Activated CD4-positive, alpha-beta T cell treated with anti-CD3 and anti-CD28 coated beads, Interleukin-2, amount 50 U/mL, for 16 hours (primary cell): ENCODE measurements at regions not wholly inside any gene's neighbourhood (a gene's known extent, or its start where the extent isn't known, plus 50 kb on each side); places are given as distances from the start of the nearest gene placed in this dataset.
"Not testable (repeated sequence)": the region's sequence is repeated elsewhere in the genome, so short reads cannot be mapped to it uniquely, and the experiment has no call there.

Experiments
- DNase-seq: peaks from one replicate; pipeline ENCODE4 v3.0.0-alpha.2; 2020

DNA sequence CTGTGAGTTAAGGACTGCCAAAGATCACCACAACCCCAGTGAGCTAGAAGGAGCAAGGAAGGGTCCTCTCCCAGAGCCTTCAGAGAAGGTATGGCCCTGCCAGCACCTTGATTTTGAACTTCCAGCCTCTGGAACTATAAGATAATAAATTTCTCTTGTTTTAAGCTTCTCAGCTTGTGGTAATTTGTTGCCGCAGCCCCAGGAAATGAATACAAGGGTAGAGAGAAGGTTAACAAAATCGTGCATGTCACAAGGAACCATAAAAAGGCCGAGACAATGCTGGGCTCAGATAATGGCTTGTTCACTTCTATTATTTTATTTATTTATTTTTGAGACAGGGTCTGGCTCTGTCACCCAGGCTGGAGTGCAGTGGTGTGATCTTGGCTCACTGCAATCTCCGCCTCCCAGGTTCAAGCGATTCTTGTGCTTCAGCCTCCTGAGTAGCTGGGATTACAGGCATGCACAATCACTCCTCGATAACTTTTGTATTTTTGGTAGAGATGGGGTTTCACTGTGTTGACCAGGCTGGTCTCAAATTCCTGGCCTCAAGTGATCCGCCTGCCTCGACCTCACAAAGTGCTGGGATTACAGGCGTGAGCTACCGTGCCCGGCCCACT, 71.5 kb downstream of the WSB1 start:
- DNase-seq, result not testable (repeated sequence)

DNA sequence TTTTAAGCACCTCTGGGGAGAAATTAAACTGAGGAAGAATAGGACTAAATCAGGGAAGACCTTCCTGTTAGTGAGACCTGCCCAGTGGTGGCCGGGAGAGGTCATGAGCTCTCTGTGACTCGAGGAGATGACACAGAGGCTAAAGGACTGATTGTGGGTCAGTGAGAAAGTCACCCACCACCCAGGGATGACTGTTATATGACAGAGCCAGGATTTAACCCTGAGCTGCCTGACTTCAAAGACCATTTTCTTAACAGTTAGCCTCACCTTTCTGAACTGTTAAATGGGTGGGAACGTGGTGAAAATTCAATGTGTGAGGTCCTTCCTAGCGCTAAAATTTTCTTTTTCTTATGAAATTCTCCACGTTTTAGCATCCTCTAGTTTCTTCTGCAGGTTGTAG, 72.5 kb downstream of the WSB1 start:
- no peak for DNase-seq

DNA sequence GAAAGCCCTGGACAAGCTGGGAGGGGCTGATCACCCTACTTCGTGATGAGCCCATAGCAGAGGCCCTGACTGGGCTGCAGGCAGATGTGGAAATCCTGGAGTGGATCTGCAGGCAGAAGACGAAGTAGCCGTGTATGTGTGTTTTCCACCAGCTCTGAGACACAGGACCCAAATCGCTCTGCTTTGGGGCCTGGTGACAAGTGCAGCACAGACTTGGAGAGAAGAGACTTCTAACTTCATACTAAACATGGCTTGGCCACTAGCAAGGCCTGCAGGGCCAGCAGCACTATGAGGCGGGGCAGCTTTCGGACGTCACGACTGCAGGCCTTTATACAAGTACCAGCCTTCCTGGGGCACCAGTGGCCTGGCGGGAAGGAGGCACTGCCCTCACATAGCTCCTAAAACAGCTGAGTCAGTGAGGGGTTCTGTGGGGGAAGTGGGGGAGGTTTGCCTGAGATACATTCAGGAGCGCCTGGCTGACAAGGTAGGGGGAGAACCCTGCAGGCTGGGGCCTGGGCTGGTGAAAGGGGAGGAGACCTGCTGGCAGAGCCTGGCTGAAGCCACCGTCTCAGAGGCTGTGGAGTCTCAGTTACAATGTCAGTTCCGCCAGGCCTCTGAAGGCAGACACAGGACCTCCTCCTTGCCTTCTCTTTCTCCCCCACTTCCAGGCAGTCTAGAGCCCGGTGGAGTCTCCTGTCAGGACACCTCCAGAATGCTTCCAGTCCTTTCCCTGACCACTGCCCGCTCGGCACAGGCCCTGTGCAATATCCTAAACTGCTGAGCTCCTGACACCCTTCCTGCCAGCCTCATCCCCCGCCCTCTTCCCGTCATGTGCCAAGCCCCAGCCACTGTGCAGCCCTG, 73.4 kb downstream of the WSB1 start:
- no peak for DNase-seq

DNA sequence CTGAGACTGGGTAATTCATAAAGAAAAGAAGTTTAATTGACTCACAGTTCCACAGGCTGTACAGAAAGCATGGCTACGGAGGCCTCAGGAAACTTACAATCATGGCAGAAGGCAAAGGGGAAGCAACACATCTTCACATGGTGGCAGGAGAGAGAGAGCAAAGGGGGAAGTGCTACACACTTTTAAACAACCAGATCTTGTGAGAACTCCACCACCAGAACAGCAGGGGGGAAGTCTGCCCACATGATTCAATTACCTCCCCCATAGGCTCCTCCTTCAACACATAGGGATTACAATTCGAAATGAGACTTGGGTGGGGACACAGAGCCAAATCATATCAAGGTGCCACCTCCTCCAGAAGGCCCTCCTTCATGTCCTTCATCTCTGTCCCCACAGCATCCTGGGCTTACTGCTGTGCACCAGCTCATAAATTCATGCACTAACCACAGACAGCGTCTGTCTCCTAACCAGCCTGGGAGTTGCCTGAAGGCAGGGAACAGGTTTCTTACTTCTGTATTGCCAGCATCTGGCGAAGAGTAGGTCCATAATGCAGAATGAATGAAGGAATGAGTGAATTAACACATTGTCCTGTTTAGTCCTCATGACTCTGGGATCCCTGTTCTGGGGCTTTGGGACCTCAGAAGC, 74.4 kb downstream of the WSB1 start:
- no peak for DNase-seq

DNA sequence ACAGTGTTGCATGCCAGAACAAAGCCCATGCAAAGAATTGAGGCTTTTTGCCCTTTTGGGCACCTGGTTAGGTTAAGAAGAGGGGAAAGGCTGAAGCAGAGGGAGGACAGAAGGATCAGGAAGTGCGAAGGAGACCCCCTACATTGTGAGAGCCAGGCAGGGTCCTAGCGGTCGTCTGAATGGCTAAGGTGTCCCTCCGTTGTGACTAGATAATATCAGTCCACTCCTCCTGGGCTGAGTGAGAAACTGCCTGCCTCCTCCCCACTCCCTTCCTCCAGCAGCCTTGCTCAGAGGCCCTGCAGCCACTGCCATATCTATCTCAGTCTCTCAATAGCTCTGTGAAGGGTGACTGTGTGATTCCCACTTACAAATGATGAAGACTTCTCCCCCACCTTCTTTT, 75.1 kb downstream of the WSB1 start:
- DNase-seq, result no peak

DNA sequence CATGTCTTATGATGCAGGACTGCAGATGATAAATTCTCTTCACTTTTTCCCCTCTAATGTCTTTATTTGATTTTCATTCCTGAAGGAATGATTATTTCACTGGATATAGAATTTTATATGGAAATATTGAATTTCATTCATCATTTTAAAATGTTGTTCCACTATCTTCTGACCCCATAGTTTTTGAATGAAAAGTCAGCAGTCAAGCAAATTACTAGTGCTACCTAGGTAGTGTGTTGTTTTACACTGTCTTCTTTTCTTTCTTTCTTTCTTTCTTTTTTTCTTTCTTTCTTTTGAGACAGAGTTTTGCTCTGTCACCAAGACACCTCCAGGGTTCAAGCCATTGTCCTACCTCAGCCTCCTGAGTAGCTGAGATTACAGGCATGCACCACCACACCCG, 76.9 kb downstream of the WSB1 start:
- no peak for DNase-seq

DNA sequence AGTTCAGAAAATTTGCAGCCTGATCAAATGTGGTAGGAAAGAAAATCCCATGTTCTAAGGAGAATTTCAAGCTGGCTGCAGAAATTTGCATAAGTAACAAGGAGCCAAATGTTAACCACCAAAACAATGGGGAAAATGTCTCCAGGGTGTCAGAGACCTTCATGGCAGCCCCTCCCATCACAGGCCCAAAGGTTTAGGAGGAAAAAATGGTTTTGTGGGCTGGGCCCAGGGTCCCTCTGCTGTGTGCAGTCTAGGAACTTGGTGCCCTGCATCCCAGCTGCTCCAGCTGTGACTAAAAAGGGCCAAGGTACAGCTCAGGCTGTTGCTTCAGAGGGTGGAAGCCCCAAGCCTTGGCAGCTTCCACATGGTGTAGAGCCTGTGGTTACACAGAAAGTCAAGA, 79.8 kb downstream of the WSB1 start:
- not testable (repeated sequence) for DNase-seq

DNA sequence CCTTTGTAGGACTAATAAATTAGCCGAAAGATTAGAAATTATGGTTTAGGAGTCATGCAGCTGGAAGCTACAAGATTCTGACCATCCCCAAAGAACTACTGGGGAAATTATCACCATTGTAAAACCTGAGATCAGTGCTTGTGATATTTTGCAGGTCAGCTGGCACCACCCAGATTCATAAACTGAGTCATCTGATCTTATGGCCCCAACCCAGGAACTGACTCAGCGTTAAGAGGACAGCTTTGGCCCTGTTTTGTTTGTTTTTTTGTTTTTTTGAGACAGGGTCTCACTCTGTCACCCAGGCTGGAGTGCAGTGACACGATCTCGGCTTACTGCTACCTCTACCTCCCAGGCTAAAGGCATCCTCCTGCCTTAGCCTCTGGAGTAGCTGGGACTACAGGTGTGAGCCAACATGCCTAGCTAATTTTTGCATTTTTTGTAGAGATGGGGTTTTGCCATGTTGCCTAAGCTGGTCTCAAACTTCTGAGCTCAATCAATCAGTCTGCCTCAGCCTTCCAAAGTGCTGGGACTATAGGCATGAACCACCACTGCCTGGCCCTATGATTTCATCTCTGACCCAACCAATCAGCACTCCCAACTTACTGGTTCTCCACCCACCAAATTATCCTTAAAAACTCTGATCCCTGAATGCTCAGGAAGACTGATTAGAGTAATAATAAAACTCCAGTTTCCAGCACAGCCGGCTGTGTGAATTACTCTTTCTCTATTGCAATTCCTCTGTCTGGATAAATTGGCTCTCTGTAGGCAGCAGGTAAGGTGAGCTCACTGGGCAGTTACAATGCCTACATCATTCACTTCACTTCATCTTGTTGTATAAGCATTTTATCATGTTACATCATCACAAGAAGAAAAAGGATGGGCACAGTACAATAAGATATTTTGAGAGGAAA, 79.4 kb upstream of the KSR1 start:
- no peak for DNase-seq

DNA sequence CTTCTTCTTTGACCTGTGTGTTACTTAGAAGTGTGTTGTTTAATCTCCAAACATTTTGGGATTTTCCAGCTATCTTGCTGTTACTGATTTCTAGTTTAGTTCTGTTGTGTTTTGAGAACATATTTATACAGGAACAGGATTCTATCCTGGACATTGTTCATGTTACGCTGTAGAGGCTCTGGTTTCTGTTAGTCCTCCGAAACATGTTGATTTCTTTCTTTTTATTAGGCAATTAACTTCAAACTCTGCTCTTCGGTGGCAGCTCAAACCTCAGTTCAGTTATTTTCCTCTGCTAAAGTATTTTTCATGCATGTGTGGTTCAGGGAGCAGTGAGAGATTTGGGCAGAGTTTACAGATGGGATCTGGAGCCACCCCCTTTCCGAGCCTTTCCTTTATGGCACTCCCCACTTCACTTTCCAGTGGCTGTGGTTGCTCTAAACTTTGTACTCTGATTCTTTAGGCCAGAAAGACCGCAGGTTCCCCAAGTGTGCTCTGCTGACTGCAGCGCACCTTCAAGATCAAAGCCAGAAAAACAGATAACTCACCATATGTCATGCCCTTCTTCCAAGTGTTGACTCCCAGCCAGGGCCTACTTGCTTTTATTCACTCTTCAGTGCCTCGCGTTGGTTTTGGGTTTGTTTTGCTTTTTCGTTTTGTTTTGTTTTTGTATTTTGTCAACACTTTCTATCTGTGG, 77.6 kb upstream of the KSR1 start:
- no peak for DNase-seq

DNA sequence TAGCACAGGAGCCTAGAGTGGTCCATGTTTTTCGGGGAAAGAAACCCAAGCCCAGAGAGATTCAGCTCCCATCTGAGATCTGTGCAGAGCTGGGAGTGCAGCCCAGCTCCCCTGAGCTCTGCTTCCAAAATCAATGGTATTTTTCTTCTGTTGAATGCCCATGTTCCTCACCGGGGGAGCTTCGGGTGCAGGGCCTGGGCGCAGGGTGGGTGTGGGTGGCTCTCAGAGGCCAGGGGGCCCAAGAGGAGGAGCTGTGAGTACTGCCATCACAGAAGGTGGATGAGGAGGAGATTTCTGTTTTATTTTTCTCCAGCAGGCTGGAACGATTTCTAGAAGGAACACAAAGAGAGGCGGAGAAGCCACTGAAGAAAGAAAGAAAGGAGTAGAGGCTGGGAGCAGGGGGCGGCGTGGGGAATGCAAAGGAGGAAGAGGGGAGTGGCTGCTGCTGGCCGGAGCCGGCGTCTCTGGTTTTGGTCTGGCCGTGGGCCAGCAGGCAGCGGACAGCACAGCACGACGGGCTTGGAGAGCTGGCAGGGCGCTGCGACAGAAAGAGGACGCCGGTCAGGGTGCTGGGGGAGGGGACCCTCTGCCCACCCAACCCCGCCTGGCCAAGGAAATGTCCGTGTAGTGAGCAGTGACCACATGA, 76.2 kb upstream of the KSR1 start:
- DNase-seq, result no peak

DNA sequence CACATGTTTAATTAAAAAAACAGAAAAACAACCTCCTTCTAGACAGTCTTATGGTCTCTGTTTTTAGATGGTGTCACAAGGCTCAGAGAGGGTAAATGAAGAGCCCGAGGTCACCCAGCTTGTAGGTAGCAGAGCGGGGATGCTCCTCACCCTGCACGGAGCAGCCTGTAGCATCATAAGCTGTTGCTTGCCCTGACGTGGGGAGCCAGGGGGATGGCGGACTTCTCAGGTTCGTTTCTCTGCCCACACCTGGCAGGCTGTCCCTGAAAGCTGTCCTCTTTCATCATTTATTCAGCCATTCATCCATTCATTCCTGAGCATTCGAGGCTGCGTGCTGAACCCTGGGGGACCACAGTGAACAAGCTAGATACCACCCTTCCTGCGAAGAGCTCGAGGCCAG, 75.7 kb upstream of the KSR1 start:
- no peak for DNase-seq

DNA sequence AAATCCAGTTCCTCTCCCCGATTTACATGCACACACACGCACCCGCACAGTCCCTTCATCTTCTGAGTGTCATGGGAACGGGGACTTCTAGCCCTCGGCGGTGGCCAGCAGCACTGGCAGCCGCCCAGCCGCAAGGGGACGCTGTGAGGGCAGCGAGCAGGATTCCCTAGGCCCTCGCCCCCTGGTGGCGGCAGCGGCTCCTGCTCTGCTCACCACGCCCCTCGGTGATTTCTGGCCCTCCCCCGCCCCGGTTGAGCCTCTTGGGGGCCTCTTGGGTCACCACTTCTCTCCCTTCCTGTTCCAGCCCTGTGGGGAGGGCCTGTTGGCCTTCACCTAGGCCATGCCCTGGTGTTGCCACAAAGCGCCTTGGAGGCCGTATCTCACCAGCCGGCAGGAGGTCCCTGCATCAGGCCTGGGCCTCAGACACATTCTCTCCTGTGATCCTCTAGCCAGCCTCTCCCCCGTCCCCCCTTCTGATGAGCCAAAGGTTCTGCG, 75.2 kb upstream of the KSR1 start:
- DNase-seq, result peak; percentile 79

DNA sequence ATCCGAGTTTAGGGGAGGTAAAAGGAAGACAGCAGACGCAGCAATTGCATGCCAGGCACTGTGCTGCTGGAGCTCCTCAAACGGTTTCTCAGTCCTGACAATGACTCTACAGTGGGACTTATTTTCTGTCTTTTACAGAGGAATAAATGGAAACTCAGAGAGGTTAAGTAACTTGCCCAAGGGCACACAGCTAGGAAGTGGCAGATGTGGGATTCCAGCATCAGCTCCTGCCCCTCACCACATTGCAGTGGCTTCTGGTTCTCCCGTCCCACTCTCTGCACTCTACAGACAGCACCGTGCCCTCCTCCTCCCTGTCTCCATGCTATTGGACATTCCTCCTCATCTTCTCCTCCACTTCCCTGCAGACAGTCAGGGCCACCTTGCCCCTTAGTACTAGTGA, 74.2 kb upstream of the KSR1 start:
- DNase-seq, result no peak

DNA sequence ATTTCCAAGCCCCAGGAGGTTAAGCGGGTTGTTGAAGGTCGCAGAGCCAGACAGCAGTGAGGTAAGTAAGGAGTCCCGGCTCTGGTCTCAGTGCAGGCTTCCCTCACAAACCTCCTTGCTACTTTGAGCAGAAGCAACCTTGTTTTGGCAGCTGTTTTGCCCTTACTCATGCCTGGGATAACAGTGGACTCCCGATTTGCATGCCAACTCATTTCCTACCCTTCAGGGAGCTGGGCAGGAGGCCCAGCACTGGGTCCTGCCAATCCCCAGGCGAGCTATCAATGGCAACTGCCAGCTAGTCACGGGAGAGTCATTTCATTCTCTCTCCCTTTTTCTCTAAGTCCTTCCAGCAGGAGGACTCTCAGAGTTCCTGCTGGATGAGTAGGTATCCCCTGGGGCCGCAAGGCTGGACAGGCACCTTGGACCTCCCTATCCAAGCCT, 72.0 kb upstream of the KSR1 start:
- DNase-seq, result no peak

DNA sequence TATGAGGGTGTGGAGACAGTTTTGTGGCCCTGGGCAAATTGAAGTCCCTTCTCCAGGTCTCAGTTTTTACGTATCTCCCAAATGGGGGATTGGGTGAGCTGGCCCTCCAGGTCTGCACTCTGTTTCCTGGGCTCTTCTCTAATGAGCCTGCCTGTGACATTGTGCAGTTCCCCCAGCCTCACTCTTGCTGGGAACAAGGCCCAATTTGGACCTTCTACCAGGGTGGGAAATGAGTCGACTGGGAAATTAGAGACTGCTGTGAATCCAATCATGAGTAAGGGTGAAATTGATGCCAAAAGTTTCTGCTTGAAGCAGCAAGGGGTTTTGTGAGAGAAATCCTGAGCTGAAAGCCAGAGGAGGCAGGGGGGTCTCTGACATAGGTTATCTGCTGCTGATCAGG, 71.5 kb upstream of the KSR1 start:
- DNase-seq, result no peak

DNA sequence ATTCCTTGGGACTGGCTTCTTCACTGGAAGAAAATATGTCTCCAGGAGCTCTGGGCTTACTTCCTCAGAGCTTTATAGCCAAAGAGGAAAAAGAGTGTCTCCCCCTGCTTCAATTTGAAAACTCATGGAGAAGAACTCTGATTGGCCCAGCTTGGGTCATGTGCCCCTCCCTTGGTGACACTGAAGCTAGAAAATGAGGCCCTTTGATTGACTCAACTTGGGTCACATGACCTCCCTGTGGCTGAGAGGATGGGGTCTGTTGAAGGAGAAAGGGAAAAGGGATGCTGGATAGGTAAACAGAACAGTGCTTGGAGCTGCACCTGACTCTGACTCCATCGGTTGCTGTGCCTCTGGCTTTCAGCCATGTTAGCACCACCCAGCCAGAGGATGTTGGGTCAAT, 70.6 kb upstream of the KSR1 start:
- DNase-seq, result no peak

DNA sequence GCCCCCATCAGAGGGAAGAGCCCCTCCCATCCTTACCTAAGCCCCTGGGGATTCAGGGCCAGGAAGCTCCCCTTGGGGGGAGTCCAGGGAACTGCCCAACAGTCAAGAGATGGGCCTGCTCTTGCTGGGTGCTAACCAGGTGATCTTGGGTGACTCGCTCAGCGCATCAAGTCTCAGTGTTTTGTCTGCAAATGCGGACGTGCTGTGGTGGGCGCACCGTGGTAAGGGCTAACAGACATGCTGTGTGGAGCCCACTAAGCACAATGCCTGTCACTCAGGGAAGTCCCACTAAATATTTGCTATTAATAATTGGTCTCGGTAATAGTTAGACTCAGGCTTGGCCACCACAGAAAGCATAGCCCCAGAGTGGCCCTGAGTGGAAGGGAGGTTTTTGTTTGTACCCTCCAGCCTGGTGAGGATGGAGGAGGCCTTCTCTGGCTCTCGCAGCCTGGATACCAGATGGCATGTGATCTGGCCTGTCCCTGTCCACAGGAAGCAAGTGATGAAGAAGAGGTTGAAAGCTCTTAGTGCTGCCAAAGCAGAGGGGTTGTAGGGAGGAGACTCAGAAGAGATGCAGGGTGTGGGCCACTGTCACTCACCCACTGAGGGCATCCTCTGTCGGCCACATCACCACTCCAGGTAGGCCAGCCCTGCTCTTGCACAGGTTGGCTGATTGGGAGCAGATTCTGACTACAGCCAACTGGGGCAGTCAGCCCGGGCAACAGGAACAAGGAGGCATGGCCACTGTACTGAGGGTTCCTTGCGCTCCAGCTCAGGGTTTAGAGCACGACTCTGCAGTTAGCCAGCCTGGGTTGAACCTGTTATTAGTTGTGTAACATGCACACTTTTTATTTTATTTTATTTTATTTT, 69.8 kb upstream of the KSR1 start:
- DNase-seq, result no peak

DNA sequence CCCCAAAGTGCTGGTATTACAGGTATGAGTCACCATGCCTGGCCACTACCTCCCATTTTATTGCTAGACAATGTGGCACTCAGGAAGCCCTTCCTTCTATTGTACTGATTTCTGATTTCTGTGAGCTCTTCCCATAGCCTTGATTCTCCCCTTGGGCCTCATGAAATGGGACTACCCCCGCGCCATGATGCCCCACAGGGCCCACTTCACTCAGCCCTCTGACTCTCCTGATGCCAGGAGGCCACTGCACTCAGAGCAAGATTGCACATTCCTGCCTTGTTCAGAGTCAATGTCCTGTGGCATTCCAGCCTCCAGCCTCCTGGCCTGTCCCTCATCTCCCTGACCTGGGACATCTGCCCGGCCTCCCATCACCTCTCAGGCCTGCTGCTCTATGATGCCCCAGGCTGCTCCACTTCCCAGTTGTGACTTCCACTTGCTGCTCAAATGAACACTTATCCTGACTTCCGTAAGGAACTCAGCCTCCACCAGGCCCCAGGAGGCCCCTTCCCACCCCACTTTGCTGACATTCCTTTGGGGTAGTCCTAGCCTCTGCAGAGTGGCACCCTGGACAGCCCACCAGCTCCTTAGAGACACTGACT, 66.6 kb upstream of the KSR1 start:
- DNase-seq, result no peak

DNA sequence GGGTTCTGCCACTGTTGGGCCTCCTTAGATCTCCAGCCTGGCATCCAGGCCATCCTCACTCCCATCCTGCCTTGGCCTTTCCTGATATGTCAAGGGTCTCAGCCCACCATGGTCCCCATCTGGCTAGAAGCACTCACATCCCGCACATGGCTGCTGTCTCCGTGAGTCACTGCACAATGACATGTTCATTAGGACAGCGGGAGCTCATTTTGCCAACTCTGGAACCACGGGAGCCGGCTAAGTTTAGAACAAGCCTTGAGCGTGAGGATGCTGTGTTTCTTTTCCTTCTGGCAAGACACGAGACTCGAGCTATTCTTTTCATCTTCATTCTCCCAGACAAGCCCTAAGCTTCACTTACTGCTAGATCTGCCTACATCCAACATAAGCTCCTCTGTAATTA, 65.7 kb upstream of the KSR1 start:
- DNase-seq, result no peak

DNA sequence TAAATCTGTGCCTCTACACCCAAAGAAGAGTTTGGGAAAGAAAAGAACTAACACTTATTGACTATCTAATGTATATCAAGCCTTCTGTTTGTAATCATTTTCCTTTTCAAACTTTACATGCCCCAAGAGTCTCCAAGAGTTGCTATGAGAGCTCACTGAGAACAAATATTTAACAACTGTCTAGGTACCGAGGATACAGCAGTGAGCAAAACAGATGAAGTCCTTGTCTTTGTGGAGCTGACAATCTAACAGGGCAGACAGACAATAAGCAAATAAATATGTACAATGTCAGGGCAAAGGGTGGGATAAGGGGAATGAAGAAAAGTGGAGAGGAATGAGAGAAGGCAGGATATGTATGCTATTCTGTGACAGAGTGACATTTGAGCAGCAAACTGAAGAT, 64.8 kb upstream of the KSR1 start:
- no peak for DNase-seq
